ENCODE measurements at regions not wholly inside any gene's neighbourhood (a gene's known extent, or its start where the extent isn't known, plus 50 kb on each side); places are given as distances from the start of the nearest gene placed in this dataset.

DNA sequence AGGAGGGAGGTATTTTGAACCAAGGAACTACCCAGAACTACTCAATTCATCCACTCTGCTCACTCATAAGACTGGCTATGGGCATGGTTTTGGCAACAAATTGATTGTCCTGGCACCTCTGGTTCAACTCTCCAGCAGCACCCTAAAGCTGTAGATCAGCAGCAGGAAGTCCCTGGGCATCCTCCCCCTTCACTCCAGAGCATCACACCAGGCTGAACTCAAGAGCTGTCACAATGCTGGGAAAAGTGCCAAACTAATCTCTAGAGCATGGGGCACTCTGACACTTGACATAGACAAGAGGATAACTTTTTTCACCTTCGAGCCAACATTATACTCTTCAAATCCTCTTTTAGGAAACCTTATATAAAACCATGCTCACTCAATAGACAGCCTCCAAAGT is 154.1 kb upstream of the RBBP8 start:
- no peak for DNase-seq (ENCODE audit: low spot score)
- no peak for TF ChIP-seq POLR2A (IDR thresholded peaks at IDR 0.05)
- no peak for TF ChIP-seq CTCF (IDR thresholded peaks at IDR 0.05)
- no peak for TF ChIP-seq POLR2AphosphoS5 (IDR thresholded peaks at IDR 0.05)
- WGBS: 65% methylated on average over 1 of the region's 1 CpG
- Histone ChIP-seq H3K27ac (no peak overlapping the region), H3K4me3 (no peak overlapping the region), H3K4me1 (replicated peaks) (no peaks in the 10 kb centered on the region), H3K36me3 (no peaks in the 10 kb centered on the region), H3K9me3 (no peaks in the 10 kb centered on the region), H3K27me3 (replicated peaks; ENCODE audit: insufficient read depth) (no peaks in the 10 kb centered on the region)
- intact Hi-C loops (cut with DNase I): no loop called here

DNA sequence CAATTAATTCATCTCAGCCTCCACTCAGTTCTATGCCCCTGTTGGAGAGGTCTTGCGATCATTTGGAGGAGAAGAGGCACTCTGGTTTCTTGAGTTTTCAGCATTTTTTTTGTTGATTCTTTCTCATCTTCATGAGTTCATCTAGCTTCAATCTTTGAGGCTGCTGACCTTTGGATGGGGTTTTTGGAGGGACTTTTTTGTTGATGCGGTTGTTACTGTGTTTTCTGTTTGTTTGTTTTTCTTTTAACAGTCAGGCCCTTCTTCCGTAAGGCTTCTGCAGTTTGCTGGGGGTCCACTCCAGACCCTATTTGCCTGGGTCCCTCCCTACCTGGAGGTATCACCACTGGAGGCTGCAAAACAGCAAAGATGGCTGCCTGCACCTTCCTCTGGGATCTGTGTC is 149.9 kb upstream of the RBBP8 start:
- Histone ChIP-seq H3K27ac (no peak overlapping the region), H3K4me3 (no peak overlapping the region), H3K4me1 (replicated peaks) (no peaks in the 10 kb centered on the region), H3K36me3 (no peaks in the 10 kb centered on the region), H3K27me3 (replicated peaks; ENCODE audit: insufficient read depth) (no peaks in the 10 kb centered on the region), H3K9me3 (no peaks in the 10 kb centered on the region)
- WGBS: 91% methylated on average over 3 of the region's 3 CpGs
- DNase-seq (ENCODE audit: low spot score): no peak
- no peak for TF ChIP-seq POLR2A (IDR thresholded peaks at IDR 0.05)
- no peak for TF ChIP-seq CTCF (IDR thresholded peaks at IDR 0.05)
- no peak for TF ChIP-seq POLR2AphosphoS5 (IDR thresholded peaks at IDR 0.05)
- intact Hi-C loops (cut with DNase I): no loop called here

DNA sequence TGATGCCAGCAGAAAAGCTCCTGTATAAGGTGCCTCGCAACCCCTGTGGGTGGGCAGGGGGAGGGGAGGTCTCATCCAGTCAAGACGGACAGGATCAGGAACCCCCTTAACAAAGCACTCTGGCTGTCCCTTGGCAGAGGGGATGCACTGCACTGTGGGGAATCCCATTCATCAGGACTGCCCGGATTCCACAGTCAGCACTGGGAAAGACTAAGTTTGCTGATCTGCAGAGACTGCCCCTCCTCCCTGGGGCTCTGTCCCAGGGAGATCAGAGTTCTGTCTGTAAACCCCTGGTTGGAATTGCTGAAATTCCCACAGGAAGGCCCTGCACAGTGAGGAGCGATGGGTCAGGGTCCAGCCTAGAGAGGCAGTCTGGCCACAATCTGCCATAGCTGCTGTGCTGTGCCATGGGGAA is 149.5 kb upstream of the RBBP8 start:
- Histone ChIP-seq H3K4me1 (replicated peaks) (no peaks in the 10 kb centered on the region), H3K27me3 (replicated peaks; ENCODE audit: insufficient read depth) (no peaks in the 10 kb centered on the region), H3K4me3 (no peak overlapping the region), H3K9me3 (no peaks in the 10 kb centered on the region), H3K36me3 (no peaks in the 10 kb centered on the region), H3K27ac (no peak overlapping the region)
- 66% methylated on average over 4 of the region's 4 CpGs for WGBS
- intact Hi-C loops (cut with DNase I): no loop called here
- no peak for DNase-seq (ENCODE audit: low spot score)
- TF ChIP-seq CTCF (IDR thresholded peaks at IDR 0.05) (no peak), POLR2AphosphoS5 (IDR thresholded peaks at IDR 0.05) (no peak), POLR2A (IDR thresholded peaks at IDR 0.05) (no peak)

- Histone ChIP-seq H3K36me3 (no peaks in the 10 kb centered on the region), H3K9me3 (no peaks in the 10 kb centered on the region), H3K27ac (no peak overlapping the region), H3K27me3 (replicated peaks; ENCODE audit: insufficient read depth) (no peaks in the 10 kb centered on the region), H3K4me3 (no peak overlapping the region), H3K4me1 (replicated peaks) (no peaks in the 10 kb centered on the region)
- no peak for DNase-seq (ENCODE audit: low spot score)
- WGBS: 61% methylated on average over 2 of the region's 2 CpGs
- TF ChIP-seq POLR2A (IDR thresholded peaks at IDR 0.05): no peak
- TF ChIP-seq POLR2AphosphoS5 (IDR thresholded peaks at IDR 0.05): no peak
- no peak for TF ChIP-seq CTCF (IDR thresholded peaks at IDR 0.05)
- intact Hi-C loops (cut with DNase I): no loop called here
These were observed 144.1 kb upstream of the RBBP8 start for GRCh38 chr18:22789052-22789451.

GRCh38 chr18:22789600-22789999 is 143.5 kb upstream of the RBBP8 start:
- no peak for DNase-seq (ENCODE audit: low spot score)
- Histone ChIP-seq H3K36me3 (no peaks in the 10 kb centered on the region), H3K27me3 (replicated peaks; ENCODE audit: insufficient read depth) (no peaks in the 10 kb centered on the region), H3K4me3 (no peak overlapping the region), H3K27ac (no peak overlapping the region), H3K9me3 (no peaks in the 10 kb centered on the region), H3K4me1 (replicated peaks) (no peaks in the 10 kb centered on the region)
- intact Hi-C loops (cut with DNase I): no loop called here
- no peak for TF ChIP-seq CTCF (IDR thresholded peaks at IDR 0.05)
- TF ChIP-seq POLR2AphosphoS5 (IDR thresholded peaks at IDR 0.05): no peak
- no peak for TF ChIP-seq POLR2A (IDR thresholded peaks at IDR 0.05)
- WGBS: 73% methylated on average over 5 of the region's 5 CpGs

All from prostate gland (tissue), 2 donors.